ENCODE measurements at regions not wholly inside any gene's neighbourhood (a gene's known extent, or its start where the extent isn't known, plus 50 kb on each side); places are given as distances from the start of the nearest gene placed in this dataset.
A peak's percentile ranks its signal among the peaks of the same experiment; 100 is the strongest.

DNA sequence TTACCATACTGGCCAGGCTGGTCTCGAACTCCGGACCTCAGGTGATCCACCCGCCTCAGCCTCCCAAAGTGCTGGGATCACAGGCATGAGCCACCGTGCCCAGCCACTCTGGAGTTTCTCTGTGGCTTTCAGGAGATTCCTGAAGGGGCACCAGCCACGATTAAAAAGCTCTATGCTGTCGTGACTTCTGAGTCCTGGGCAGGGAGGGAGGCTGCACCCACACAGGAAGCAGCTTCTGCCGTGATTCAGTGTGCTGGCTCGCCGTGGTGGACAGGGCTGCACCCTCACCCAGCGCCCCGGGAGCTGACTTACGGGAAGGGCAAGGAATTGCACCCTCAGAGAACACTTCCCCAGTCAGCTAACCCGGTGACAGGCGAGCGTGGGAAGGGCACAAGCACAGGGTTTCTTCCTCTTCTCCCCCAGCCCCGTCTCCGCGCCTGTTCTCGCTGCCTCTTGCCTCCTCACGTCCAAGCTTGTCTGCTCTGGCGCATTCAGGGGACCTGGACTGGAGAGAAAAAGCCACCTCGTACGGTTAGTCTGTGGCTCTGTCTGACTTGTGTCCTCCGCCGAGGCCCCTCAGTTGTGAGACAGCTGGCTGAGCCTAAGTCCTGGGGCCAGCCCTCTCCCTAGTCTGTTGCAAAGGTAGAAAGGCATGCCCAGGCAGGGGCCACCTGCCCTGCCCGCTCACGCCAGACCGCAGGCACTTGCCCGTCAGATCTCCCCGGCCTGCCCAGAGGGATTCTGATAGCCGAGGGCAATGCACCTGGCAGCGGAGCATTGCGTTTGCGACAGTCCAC, 145.0 kb downstream of the SEC14L1 start (continued):
- 0 out of 2 replicates have a peak, but pooled peaks have one; percentile 47 for TF ChIP-seq ZIK1 (CRISPR knock-in tag; IDR thresholded peaks at IDR 0.05; ENCODE audit: borderline replicate concordance, low read depth)
- no peak for TF ChIP-seq PRDM10 (CRISPR knock-in tag; IDR thresholded peaks at IDR 0.05; ENCODE audit: low read depth)
- TF ChIP-seq MAZ (IDR thresholded peaks at IDR 0.05; ENCODE audit: borderline replicate concordance, low read depth, low read length) = peak; percentile 34; the same call in 1 of the 2 replicates
- no peak for TF ChIP-seq MAZ (CRISPR knock-in tag; IDR thresholded peaks at IDR 0.05; ENCODE audit: low read depth)
- TF ChIP-seq SSRP1 (CRISPR knock-in tag; IDR thresholded peaks at IDR 0.05) = peak; percentile 83; the same call in 1 of the 2 replicates
- TF ChIP-seq RBFOX2 (IDR thresholded peaks at IDR 0.05; ENCODE audit: low read depth, low read length) = peak; percentile 87
- no peak for TF ChIP-seq ZFAT (CRISPR knock-in tag; conservative IDR thresholded peaks at IDR 0.05)
- no peak for TF ChIP-seq NCOA1 (CRISPR knock-in tag; IDR thresholded peaks at IDR 0.05)
- no peak for TF ChIP-seq ARHGAP35 (CRISPR knock-in tag; IDR thresholded peaks at IDR 0.05; ENCODE audit: borderline replicate concordance)
- TF ChIP-seq ZNF564 (CRISPR knock-in tag; IDR thresholded peaks at IDR 0.05) = no peak
- TF ChIP-seq ZNF280B (CRISPR knock-in tag; IDR thresholded peaks at IDR 0.05; ENCODE audit: borderline replicate concordance) = peak; percentile 68
- TF ChIP-seq GTF3A (CRISPR knock-in tag; conservative IDR thresholded peaks at IDR 0.05) = peak; percentile 96; the same call in 1 of the 2 replicates
- no peak for TF ChIP-seq ZNF609 (CRISPR knock-in tag; IDR thresholded peaks at IDR 0.05; ENCODE audit: borderline replicate concordance)
- peak; percentile 87 for TF ChIP-seq ZNF782 (CRISPR knock-in tag; IDR thresholded peaks at IDR 0.05; ENCODE audit: borderline replicate concordance)
- TF ChIP-seq ZNF672 (CRISPR knock-in tag; IDR thresholded peaks at IDR 0.05) = 0 out of 2 replicates have a peak, but pooled peaks have one; percentile 21
- TF ChIP-seq RELA (CRISPR knock-in tag; IDR thresholded peaks at IDR 0.05) = no peak
- TF ChIP-seq GABPB1 (CRISPR knock-in tag; IDR thresholded peaks at IDR 0.05) = no peak
- TF ChIP-seq ZNF652 (CRISPR knock-in tag; IDR thresholded peaks at IDR 0.05; ENCODE audit: borderline replicate concordance, low read depth) = no peak; the same call in 1 of the 2 replicates
- no peak for TF ChIP-seq ZNF781 (CRISPR knock-in tag; IDR thresholded peaks at IDR 0.05; ENCODE audit: borderline replicate concordance, not compliant biosample characterization)

Measured in HepG2 (cell line).